BLaER1 treated with 17β-estradiol and CSF1 and Interleukin-3, amounts not matched to agents 10 nM and 100 nM (cell line): ENCODE measurements at regions not wholly inside any gene's neighbourhood (a gene's known extent, or its start where the extent isn't known, plus 50 kb on each side); places are given as distances from the start of the nearest gene placed in this dataset.

Experiments used
- H3K27ac ChIP-seq, 11 experiments: shearing (Covaris generic); formaldehyde crosslinking; 2 replicates each; pipeline ENCODE4 v1.8.1; 2022
- H3K27me3 ChIP-seq, 11 experiments: shearing (Covaris generic); formaldehyde crosslinking; 2 replicates each; pipeline ENCODE4 v1.8.1; 2022
- H3K36me3 ChIP-seq, 11 experiments: shearing (Covaris generic); formaldehyde crosslinking; 2 replicates each; pipeline ENCODE4 v1.8.1; 2022
- H3K4me1 ChIP-seq, 10 experiments: shearing (Covaris generic); formaldehyde crosslinking; 2 replicates each; pipeline ENCODE4 v1.8.1; 2022
- H3K4me2 ChIP-seq, 11 experiments: shearing (Covaris generic); formaldehyde crosslinking; 2 replicates each; pipeline ENCODE4 v1.8.1; 2022
- H3K4me3 ChIP-seq, 10 experiments: shearing (Covaris generic); formaldehyde crosslinking; 2 replicates each; pipeline ENCODE4 v1.8.1; 2022
- H3K9ac ChIP-seq, 11 experiments: shearing (Covaris generic); formaldehyde crosslinking; 2 replicates each; pipeline ENCODE4 v1.8.1; 2022
- H3K9me3 ChIP-seq, 11 experiments: shearing (Covaris generic); formaldehyde crosslinking; replicated peaks in 1 of 11; 2 replicates each; pipeline ENCODE4 v1.8.1; 2022
- H4K20me1 ChIP-seq, 11 experiments: shearing (Covaris generic); formaldehyde crosslinking; 2 replicates each; pipeline ENCODE4 v1.8.1; 2022
- Cebpa-rat ChIP-seq, 11 experiments: shearing (Covaris generic); IDR thresholded peaks; 2 replicates each; pipeline ENCODE4 v1.8.1; 2022

DNA sequence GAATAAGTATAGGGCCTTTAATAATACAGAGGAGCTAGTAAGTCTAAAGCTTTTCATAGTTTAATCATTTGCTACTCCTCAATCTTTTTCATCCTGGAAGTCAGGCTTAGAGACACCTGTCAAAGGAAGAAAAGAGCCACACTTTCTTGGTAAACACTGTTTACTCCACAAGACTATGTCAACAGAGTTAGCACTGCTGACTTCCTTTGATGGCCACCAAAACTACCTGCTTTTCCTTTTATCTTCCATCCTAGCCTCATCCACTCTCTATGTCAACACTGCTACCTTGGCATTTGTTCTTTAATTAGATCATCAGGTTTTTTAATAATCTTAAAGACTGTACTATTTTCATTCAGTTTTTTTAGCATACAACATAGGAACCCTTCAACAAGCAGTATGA is 106.2 kb downstream of the ELAPOR2 start:
- no peaks in the 10 kb centered on the region for H3K9me3 ChIP-seq
- H3K4me2 ChIP-seq, result no peak overlapping the region
- no peak for TF ChIP-seq Cebpa-rat (IDR thresholded peaks at IDR 0.05)
- no peaks in the 10 kb centered on the region for H3K27me3 ChIP-seq
- no peaks in the 10 kb centered on the region for H4K20me1 ChIP-seq
- no peak overlapping the region for H3K9ac ChIP-seq
- H3K36me3 ChIP-seq, result no peaks in the 10 kb centered on the region
- H3K27ac ChIP-seq, result no peak overlapping the region
- H3K4me3 ChIP-seq, result no peak overlapping the region
- no peaks in the 10 kb centered on the region for H3K4me1 ChIP-seq

DNA sequence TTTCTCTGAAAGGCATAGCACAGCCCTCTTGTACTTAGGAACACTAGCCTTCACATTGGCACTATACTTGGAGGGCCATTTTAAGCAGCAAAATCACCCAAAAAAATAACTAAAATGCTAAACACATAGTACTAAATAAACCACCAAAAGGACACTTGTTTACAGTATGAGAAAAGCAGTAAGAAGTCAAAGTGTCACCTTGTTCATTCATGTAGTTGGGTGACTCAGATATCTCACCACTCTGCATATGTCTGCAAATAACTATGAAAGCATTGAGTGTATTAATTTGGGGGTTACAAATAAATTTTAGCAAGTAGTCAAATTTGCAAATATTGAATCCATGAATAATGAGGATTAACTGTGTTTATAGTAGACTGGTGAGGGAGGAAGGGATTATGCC is 107.6 kb downstream of the ELAPOR2 start:
- Histone ChIP-seq H3K9me3 (no peaks in the 10 kb centered on the region), H4K20me1 (no peaks in the 10 kb centered on the region), H3K4me1 (no peaks in the 10 kb centered on the region), H3K27ac (no peak overlapping the region), H3K9ac (no peak overlapping the region), H3K4me3 (no peak overlapping the region), H3K4me2 (no peak overlapping the region), H3K36me3 (no peaks in the 10 kb centered on the region), H3K27me3 (no peaks in the 10 kb centered on the region)
- no peak for TF ChIP-seq Cebpa-rat (IDR thresholded peaks at IDR 0.05)

DNA sequence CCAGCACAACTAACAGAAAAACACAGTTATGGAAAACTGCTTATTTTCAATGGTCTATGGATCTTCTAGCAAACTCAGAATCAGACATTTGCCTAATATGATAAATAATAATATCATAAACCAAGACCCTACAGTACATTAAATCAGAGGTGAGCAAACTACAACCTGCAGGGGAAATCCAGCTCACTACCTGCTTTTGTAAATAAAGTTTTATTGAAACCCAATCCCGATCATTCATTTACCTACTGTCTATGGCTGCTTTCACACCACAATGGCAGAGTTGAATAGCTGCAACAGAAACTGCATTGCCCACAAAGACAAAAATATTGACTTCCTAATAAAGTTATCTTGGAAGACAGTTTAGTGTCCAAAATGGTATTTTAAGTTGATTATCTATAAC is 108.5 kb downstream of the ELAPOR2 start:
- Histone ChIP-seq H3K36me3 (no peaks in the 10 kb centered on the region), H3K9ac (no peak overlapping the region), H4K20me1 (no peaks in the 10 kb centered on the region), H3K4me2 (no peak overlapping the region), H3K4me3 (no peak overlapping the region), H3K27me3 (no peaks in the 10 kb centered on the region), H3K27ac (no peak overlapping the region), H3K4me1 (no peaks in the 10 kb centered on the region), H3K9me3 (no peaks in the 10 kb centered on the region)
- no peak for TF ChIP-seq Cebpa-rat (IDR thresholded peaks at IDR 0.05)

DNA sequence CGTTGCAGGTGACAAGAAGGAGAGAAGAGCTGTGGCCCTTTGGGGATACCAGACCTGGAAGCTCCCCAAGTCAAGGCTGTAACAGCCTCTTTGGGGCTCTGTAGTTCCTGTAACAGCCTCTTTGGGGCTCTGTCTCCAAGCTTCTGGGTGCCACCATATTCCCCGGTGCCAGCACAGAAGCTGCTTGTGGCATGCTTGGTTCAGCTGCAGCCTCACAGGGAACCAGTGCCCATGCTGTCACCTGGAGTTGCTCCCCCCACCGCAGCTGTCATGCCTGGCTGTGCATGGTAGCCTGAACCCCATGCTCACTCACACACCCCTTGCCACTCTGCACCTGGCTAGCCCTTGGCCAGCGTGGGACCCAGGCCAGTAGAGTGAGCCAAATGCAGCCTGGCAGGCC is 109.1 kb downstream of the ELAPOR2 start:
- Histone ChIP-seq H3K36me3 (no peaks in the 10 kb centered on the region), H3K9me3 (no peaks in the 10 kb centered on the region), H3K9ac (no peak overlapping the region), H3K4me2 (no peak overlapping the region), H3K4me1 (no peaks in the 10 kb centered on the region), H4K20me1 (no peaks in the 10 kb centered on the region), H3K4me3 (no peak overlapping the region), H3K27ac (no peak overlapping the region), H3K27me3 (no peaks in the 10 kb centered on the region)
- no peak for TF ChIP-seq Cebpa-rat (IDR thresholded peaks at IDR 0.05)

DNA sequence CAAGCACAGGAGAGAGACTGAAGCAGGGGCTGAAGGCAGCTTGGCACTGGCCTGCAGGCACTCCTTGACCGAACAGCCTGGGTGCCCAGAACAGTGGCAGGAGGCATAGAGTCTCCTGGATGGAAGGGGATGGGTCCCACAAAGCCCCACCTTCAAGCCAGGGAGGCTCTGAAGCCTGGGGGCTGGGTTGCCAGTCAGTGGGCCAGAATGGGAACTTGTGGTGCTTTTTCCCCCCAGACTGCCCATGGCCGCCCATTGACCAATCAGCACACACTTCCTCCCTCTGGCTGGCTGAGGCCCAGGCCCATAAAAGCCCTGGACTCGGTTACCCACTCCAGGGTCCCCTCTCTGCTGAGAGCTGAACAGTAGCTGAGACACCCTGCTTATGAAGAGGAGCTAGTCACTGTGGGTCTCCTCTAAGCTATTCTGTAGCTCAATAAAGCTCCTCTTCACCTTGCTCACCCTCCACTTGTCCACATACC is 109.6 kb downstream of the ELAPOR2 start:
- Histone ChIP-seq H3K9ac (no peak overlapping the region), H3K9me3 (no peaks in the 10 kb centered on the region), H3K36me3 (no peaks in the 10 kb centered on the region), H3K4me1 (no peaks in the 10 kb centered on the region), H3K27me3 (no peaks in the 10 kb centered on the region), H3K4me2 (no peak overlapping the region), H3K4me3 (no peak overlapping the region), H4K20me1 (no peaks in the 10 kb centered on the region), H3K27ac (no peak overlapping the region)
- no peak for TF ChIP-seq Cebpa-rat (IDR thresholded peaks at IDR 0.05)

DNA sequence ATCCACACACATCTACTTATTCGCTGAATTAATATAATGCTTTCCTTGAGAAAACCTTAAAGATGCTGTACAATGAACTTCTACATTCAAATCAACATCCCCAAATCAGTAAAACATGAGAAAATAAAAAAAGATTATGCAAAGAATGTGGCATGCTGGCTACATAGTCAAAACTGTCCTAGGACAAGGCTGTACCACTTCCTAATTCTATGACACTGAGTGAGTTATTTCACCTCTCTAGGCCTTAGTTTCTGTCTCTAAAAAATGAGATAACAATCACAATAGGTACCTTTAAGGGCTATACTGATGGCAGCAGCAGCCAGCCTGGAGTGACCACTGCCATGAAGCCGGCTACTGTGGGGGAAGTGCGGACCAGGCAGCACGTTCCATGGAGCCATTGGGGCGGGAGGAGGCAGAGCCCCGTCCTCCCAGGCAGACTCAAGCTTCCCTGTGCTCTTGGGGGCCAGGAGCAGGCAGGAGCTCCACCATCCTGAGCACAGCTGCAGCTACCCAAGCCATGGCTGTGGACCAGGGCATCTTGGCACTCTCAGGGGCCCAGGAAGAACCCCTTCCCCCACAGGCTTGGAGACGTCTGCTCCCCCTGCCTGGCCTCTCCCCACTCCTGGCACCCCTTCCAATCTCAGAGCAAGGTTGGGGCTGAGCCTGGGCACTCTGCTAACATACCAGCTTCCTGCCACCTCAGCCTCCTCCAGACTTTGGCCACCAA is 110.2 kb downstream of the ELAPOR2 start:
- H4K20me1 ChIP-seq, result no peaks in the 10 kb centered on the region
- H3K27ac ChIP-seq, result no peak overlapping the region
- TF ChIP-seq Cebpa-rat (IDR thresholded peaks at IDR 0.05), result no peak
- no peaks in the 10 kb centered on the region for H3K9me3 ChIP-seq
- no peaks in the 10 kb centered on the region for H3K36me3 ChIP-seq
- no peak overlapping the region for H3K4me3 ChIP-seq
- H3K4me1 ChIP-seq, result no peaks in the 10 kb centered on the region
- H3K4me2 ChIP-seq, result no peak overlapping the region
- H3K27me3 ChIP-seq, result no peaks in the 10 kb centered on the region
- H3K9ac ChIP-seq, result no peak overlapping the region

DNA sequence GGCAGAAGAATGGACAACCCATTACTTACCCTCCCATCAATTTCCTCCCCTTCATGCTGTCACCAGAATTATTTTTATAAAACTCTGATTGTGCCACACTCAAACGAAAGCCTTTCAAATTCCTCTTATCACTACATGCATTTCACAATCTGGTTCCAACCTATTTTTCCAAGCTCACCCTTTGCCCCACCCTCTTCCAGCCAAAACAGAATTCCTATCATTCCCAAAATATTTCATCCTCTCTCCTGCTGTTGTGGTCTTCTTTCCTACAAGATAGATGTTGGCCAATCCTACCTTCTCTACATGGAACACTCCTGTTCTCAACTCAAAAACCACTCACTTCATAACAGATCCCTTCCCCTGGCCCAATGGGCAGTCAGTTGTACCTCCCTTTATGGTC is 111.5 kb downstream of the ELAPOR2 start:
- Histone ChIP-seq H3K4me2 (no peak overlapping the region), H3K9me3 (no peaks in the 10 kb centered on the region)

DNA sequence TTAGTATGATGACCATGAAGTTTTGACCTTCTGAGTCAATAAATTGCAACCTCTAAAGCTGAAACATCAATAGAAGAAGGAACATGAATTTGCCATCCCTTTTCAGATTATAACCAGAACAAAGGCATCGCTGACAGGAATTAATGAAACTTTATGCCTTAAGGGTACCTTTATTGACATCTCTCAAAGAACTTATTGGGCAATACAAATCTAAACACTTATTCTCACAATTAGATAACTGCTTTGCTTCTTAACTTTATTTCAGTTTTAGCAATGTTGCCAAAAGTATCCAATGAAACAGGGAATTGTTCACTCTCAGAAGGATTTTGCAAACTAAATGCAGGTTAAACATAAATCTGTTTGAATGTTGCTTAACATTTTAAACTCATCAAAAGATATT is 116.0 kb downstream of the ELAPOR2 start:
- H3K9ac ChIP-seq, result no peak overlapping the region
- H3K4me2 ChIP-seq, result no peak overlapping the region
- H4K20me1 ChIP-seq, result no peaks in the 10 kb centered on the region
- no peaks in the 10 kb centered on the region for H3K9me3 ChIP-seq
- H3K27me3 ChIP-seq, result no peaks in the 10 kb centered on the region
- no peaks in the 10 kb centered on the region for H3K36me3 ChIP-seq
- no peak overlapping the region for H3K4me3 ChIP-seq
- H3K4me1 ChIP-seq, result no peaks in the 10 kb centered on the region
- TF ChIP-seq Cebpa-rat (IDR thresholded peaks at IDR 0.05), result no peak
- no peak overlapping the region for H3K27ac ChIP-seq

More for the DNA sequence above, 111.5 kb downstream of the ELAPOR2 start:
- H3K27ac ChIP-seq, result no peak overlapping the region
- no peak overlapping the region for H3K4me3 ChIP-seq
- no peaks in the 10 kb centered on the region for H3K36me3 ChIP-seq
- H3K27me3 ChIP-seq, result no peaks in the 10 kb centered on the region
- no peak overlapping the region for H3K9ac ChIP-seq
- no peak for TF ChIP-seq Cebpa-rat (IDR thresholded peaks at IDR 0.05)
- no peaks in the 10 kb centered on the region for H3K4me1 ChIP-seq
- H4K20me1 ChIP-seq, result no peaks in the 10 kb centered on the region

DNA sequence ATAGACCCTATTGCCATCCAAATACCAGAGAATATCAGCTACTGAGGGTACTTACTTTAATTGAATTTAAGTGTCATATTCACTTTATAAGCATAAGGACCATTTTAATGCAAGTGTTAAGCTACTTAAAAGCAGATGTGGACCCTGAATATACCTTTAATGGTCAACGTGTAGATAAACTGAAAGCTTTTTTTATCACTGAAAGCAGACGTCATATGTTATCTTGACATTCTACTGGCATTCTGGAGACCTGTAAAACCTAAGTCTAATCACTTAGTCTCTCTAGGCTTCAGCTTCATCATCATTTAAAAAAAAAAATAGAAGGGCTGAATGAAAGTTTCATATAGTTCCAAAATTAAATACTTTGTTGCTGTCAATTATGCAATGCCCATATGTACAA is 116.5 kb downstream of the ELAPOR2 start:
- Histone ChIP-seq H3K27ac (no peak overlapping the region), H3K9ac (no peak overlapping the region), H3K9me3 (no peaks in the 10 kb centered on the region), H4K20me1 (no peaks in the 10 kb centered on the region), H3K4me3 (no peak overlapping the region), H3K27me3 (no peaks in the 10 kb centered on the region), H3K4me1 (no peaks in the 10 kb centered on the region), H3K36me3 (no peaks in the 10 kb centered on the region), H3K4me2 (no peak overlapping the region)
- no peak for TF ChIP-seq Cebpa-rat (IDR thresholded peaks at IDR 0.05)

DNA sequence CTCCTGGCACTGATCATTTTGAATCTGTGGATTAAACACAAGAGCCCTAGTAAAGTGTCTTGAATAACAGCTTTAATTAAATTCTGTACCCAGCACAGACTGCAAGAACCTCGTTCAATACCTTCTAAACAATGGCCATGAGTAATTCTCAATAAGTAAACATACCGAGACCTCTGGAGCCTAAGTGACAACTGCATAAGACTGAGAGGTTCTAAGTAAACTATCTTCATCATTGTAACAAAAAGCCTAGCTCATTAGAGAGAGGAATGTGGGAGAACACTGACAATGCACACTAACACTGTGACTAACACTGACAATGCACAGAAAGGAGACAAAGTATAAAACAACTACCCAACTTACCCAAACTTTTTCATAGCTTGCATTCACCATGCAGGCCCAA is 117.4 kb downstream of the ELAPOR2 start:
- Histone ChIP-seq H3K9me3 (no peaks in the 10 kb centered on the region), H4K20me1 (no peaks in the 10 kb centered on the region), H3K4me1 (no peaks in the 10 kb centered on the region), H3K36me3 (no peaks in the 10 kb centered on the region), H3K9ac (no peak overlapping the region), H3K4me3 (no peak overlapping the region), H3K27ac (no peak overlapping the region), H3K4me2 (no peak overlapping the region), H3K27me3 (no peaks in the 10 kb centered on the region)
- no peak for TF ChIP-seq Cebpa-rat (IDR thresholded peaks at IDR 0.05)
